Activated CD4-positive, alpha-beta T cell treated with anti-CD3 and anti-CD28 coated beads, Interleukin-2, amount 10 ng/mL, durations not matched to agents 24 days and 14 days (primary cell): ENCODE measurements at regions not wholly inside any gene's neighbourhood (a gene's known extent, or its start where the extent isn't known, plus 50 kb on each side); places are given as distances from the start of the nearest gene placed in this dataset.
"Not testable (repeated sequence)": the region's sequence is repeated elsewhere in the genome, so short reads cannot be mapped to it uniquely, and the experiment has no call there.

Experiments
- DNase-seq: peaks from one replicate; pipeline ENCODE4 v3.0.0; 2022
- H3K27ac Mint-ChIP-seq: one replicate; pipeline ENCODE4 v1.8.0; 2022; ENCODE audit warnings: mild to moderate bottlenecking, mixed read lengths
- H3K27me3 Mint-ChIP-seq: one replicate; pipeline ENCODE4 v1.8.0; 2022; ENCODE audit warnings: mixed read lengths
- H3K36me3 Mint-ChIP-seq: one replicate; pipeline ENCODE4 v1.8.0; 2022; ENCODE audit warnings: low read depth, mild to moderate bottlenecking, mixed read lengths
- H3K4me1 Mint-ChIP-seq: one replicate; pipeline ENCODE4 v1.8.0; 2021; ENCODE audit warnings: mixed read lengths
- H3K4me3 Mint-ChIP-seq: one replicate; pipeline ENCODE4 v1.8.0; 2022; ENCODE audit warnings: mild to moderate bottlenecking, moderate library complexity, mixed read lengths
- H3K9me3 Mint-ChIP-seq: one replicate; pipeline ENCODE4 v1.8.0; 2021; ENCODE audit warnings: mixed read lengths
- intact Hi-C: fragments of 100-400 bp; cut with micrococcal nuclease; formaldehyde crosslinking; loops from one replicate; pipeline ENCODE4 v1.15.1; 2023

DNA sequence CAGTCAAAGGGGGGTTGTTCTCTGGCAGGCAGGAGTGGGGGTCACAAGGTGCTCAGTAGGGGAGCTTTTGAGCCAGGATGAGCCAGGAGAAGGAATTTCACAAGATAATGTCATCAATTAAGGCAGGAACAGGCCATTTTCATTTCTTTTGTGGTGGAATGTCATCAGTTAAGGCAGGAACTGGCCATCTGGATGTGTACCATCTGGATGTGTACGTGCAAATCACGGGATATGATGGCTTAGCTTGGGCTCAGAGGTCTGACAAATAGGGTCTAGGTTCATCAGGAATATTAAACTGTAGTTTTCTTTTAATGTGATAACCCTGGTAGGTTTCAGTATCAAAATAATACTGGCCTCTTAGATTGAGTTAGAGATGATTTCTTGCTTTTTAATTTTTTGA is 752.4 kb upstream of the ANO3 start:
- H3K36me3 Mint-ChIP-seq, H3K4me1 Mint-ChIP-seq, intact Hi-C loops, H3K4me3 Mint-ChIP-seq, H3K27ac Mint-ChIP-seq, H3K27me3 Mint-ChIP-seq, DNase-seq: not testable (repeated sequence)
- H3K9me3 Mint-ChIP-seq, result peaks cover 16% of the 10 kb centered on the region

DNA sequence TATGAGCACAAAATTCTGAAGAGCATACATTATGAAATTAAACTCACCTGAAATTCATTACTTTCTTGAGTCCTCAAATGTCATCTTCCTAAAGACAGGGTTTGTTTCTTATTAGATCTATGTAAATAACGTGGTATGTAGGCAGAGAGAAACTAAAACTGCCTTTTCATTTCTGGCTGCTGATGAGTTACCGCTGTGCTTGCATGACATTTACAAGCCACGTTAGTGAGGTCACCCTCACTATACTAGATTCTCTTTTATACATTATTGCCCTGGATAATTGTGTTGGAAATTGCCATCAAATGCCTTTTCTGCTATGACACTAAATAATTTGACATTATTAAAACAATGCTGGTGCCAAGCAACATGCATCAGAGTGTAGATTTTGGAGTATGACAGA is 748.3 kb upstream of the ANO3 start:
- Mint-ChIP-seq H3K27me3 (no peaks in the 10 kb centered on the region), H3K27ac (no peak overlapping the region), H3K4me1 (no peaks in the 10 kb centered on the region), H3K9me3 (peaks cover 22% of the 10 kb centered on the region), H3K4me3 (no peak overlapping the region), H3K36me3 (no peaks in the 10 kb centered on the region)
- no peak for DNase-seq
- intact Hi-C loops, result no loop called here

DNA sequence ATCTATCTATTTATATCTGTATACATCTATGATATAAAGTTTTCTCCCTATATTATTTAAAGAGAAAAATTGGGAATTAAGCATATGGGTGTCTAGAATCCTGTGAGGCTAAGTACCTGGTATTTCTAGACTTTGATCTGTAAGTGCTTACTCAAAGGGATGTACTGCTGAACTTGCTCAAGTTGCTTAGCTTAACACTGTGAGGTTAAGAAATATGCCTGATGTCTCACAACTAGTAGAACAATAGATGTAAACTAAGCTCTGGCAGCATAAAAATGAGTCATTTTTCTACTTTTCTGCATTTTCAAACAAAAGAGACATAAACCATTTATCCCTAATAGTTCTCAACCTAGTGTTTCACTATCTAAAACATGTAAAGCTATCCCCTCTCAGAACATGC is 744.4 kb upstream of the ANO3 start:
- Mint-ChIP-seq H3K27ac (no peak overlapping the region), H3K4me3 (no peak overlapping the region), H3K27me3 (no peaks in the 10 kb centered on the region), H3K4me1 (no peaks in the 10 kb centered on the region), H3K36me3 (no peaks in the 10 kb centered on the region), H3K9me3 (peaks cover 22% of the 10 kb centered on the region)
- DNase-seq, result no peak
- intact Hi-C loops, result no loop called here

DNA sequence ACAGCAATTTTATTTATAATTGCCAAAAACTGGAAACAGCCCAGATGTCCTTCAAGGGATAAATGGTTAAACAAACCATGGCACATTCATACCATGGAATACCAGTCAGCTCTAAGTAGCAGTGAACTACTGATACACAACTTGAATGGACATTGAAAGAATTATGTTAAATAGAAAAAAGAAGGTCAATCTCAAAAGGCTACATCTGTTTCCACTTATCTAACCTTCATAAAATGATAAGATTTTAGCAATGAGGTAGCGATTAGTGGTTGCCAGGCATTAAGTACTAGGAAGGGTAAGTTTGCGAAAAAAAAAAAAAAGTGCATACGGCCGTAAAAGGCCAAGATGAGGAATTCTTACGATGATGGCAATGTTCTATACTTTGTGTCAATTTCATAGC is 738.7 kb upstream of the ANO3 start:
- H3K27me3 Mint-ChIP-seq, result no peaks in the 10 kb centered on the region
- H3K4me1 Mint-ChIP-seq, result no peaks in the 10 kb centered on the region
- H3K4me3 Mint-ChIP-seq, result no peak overlapping the region
- peaks cover 19% of the 10 kb centered on the region for H3K9me3 Mint-ChIP-seq
- DNase-seq, result no peak
- H3K36me3 Mint-ChIP-seq, result no peaks in the 10 kb centered on the region
- intact Hi-C loops, result no loop called here
- H3K27ac Mint-ChIP-seq, result no peak overlapping the region

DNA sequence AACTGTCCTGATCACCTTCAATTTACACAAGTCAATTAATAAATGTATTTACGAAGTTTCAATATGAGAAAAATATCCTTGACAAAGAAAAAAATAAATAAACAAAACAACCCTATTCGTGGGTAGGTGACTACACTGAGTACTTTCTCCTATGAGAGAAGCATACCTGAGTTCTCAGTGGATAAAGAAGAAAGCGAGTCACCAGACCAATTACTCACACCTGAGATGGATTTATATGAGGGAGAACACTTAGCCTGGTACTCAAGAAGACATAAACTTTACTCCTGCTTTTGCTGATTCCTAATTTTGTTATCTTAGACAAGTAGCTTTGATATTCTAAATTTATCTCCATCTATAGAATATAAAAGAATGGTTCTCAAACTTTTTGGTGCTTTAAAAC is 735.2 kb upstream of the ANO3 start:
- Mint-ChIP-seq H3K27me3 (no peaks in the 10 kb centered on the region), H3K36me3 (no peaks in the 10 kb centered on the region), H3K4me1 (no peaks in the 10 kb centered on the region), H3K4me3 (no peak overlapping the region), H3K27ac (no peak overlapping the region), H3K9me3 (peaks cover 13% of the 10 kb centered on the region)
- intact Hi-C loops, result no loop called here
- no peak for DNase-seq

DNA sequence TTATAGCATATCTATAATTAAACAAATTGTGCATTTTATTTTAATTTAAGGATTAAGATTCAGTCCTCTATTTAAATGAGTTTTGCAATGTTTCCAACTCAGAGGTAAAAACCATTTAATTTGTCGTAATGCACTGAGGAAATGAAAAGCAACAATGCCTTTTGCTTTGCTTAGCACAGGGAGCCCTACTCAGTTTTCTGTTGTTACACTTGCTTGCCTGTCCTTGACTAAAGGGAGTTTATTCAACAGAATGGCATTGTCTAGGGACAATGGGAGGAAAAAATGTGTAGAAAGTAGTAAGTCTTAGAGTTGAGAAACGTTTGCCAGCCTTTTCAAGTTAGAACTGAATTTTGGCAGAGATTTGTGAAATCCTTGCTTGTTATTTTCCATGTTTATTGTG is 734.2 kb upstream of the ANO3 start:
- intact Hi-C loops, result no loop called here
- H3K4me1 Mint-ChIP-seq, result no peaks in the 10 kb centered on the region
- H3K27me3 Mint-ChIP-seq, result no peaks in the 10 kb centered on the region
- peaks cover 12% of the 10 kb centered on the region for H3K9me3 Mint-ChIP-seq
- H3K27ac Mint-ChIP-seq, result no peak overlapping the region
- H3K4me3 Mint-ChIP-seq, result no peak overlapping the region
- no peaks in the 10 kb centered on the region for H3K36me3 Mint-ChIP-seq
- no peak for DNase-seq

DNA sequence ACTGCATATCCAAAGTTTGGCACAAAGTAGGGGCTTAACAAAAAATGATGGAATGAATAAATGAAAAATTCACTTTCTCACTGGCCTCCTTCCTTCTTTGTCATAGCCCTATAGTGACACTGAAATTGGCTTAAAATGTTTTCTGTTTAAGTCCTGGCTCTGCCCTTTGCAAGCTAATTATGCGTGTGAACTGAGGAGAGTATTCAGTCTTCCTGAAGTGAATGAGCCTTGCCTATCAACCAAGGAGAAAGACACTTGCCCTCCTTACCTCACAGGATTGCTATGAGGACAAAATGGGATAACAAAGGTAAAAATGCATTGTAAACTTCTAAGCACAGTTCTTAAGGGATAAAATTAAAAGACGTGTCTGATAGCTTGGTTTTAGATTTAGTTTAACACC is 729.8 kb upstream of the ANO3 start:
- no peaks in the 10 kb centered on the region for H3K27me3 Mint-ChIP-seq

DNA sequence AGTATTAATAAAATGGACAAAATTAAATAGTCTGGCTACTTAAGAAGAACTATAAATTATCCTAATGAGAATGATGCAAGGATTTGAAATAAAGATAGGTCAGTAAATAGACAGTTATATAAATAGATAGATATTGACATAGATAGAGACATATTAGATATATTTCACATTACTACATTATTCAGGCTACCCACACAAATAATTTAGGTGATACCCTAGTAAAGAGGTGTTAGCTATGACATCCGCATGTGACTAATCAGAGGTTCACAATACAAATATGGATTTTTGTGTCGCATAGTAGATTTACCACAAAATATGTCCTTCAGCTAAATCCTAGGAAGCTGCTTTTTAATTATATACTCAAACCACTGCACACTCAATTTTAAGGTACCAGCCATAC is 729.0 kb upstream of the ANO3 start:
- Mint-ChIP-seq H3K27ac (no peak overlapping the region), H3K27me3 (no peaks in the 10 kb centered on the region), H3K4me1 (no peaks in the 10 kb centered on the region), H3K9me3 (peaks cover 21% of the 10 kb centered on the region), H3K36me3 (no peaks in the 10 kb centered on the region), H3K4me3 (no peak overlapping the region)
- DNase-seq, result no peak
- intact Hi-C loops, result no loop called here

More for the DNA sequence above, 729.8 kb upstream of the ANO3 start:
- H3K27ac Mint-ChIP-seq, result no peak overlapping the region
- no peaks in the 10 kb centered on the region for H3K4me1 Mint-ChIP-seq
- H3K9me3 Mint-ChIP-seq, result peaks cover 13% of the 10 kb centered on the region
- no peak overlapping the region for H3K4me3 Mint-ChIP-seq
- no peaks in the 10 kb centered on the region for H3K36me3 Mint-ChIP-seq
- no peak for DNase-seq
- intact Hi-C loops, result no loop called here

DNA sequence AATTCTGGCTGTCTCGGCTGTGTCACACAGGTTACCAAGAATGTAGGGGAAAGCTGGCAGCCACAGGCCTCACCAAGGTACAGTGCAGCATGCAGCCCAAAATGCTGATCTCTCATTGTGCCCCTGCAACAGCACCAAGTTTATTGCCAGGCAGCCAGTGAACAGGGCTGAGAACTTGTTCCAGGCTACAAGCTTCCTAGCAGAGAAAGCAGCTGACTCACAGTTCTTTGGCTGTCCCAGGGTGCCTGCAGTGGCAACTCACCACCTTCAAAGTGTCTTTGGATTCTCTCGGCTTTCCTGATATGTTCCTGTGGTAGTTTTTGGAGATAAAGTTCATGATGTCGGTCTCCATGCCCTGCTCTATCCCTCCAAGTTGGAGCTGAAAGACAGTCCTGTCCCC is 719.1 kb upstream of the ANO3 start:
- intact Hi-C loops, result no loop called here
- Mint-ChIP-seq H3K27me3 (no peaks in the 10 kb centered on the region), H3K9me3 (peaks cover 11% of the 10 kb centered on the region), H3K27ac (no peak overlapping the region), H3K4me1 (no peaks in the 10 kb centered on the region), H3K4me3 (no peak overlapping the region), H3K36me3 (no peaks in the 10 kb centered on the region)
- no peak for DNase-seq

DNA sequence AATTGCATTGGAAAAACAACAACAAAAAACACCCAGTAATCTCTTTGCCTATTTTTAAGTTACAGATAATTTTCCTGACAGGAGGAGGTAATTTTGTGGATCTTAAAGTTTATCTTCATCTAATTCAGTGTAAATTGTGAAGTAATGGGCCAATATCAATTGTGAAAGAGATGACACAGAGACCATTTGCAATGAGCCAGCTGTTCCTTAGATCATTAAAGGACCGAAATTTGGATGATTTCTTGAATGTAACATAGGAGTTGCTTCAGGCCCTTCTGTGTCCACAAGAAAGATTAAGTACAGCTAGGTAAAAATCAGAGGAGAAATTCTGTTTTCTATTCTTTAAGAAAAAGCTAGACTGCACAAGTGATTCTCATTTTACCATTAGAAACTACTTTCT is 718.5 kb upstream of the ANO3 start:
- Mint-ChIP-seq H3K4me1 (no peaks in the 10 kb centered on the region), H3K9me3 (peaks cover 9% of the 10 kb centered on the region), H3K36me3 (no peaks in the 10 kb centered on the region), H3K4me3 (no peak overlapping the region), H3K27ac (no peak overlapping the region), H3K27me3 (no peaks in the 10 kb centered on the region)
- DNase-seq, result no peak
- intact Hi-C loops, result no loop called here

DNA sequence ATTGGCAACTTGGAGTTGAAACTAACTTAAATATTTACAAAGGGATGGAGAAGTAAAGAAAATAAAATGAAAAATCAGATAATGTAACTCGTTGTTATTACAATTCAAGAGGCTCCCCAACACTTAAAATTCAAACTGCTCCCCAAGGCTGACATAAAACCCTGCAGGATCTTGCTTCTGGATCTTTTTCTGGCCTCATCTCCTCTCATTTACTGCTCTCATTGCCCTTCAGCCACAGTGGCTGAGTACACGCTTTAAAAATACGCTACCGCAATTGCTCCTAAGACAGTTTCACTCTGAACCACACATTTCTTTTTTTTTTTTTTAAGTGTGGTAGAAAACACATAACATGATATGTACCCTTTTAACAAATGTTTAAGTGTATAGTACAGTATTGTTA is 718.1 kb upstream of the ANO3 start:
- Mint-ChIP-seq H3K27me3 (no peaks in the 10 kb centered on the region), H3K36me3 (no peaks in the 10 kb centered on the region), H3K27ac (no peak overlapping the region), H3K9me3 (peaks cover 10% of the 10 kb centered on the region), H3K4me3 (no peak overlapping the region), H3K4me1 (no peaks in the 10 kb centered on the region)
- no peak for DNase-seq
- intact Hi-C loops, result no loop called here

DNA sequence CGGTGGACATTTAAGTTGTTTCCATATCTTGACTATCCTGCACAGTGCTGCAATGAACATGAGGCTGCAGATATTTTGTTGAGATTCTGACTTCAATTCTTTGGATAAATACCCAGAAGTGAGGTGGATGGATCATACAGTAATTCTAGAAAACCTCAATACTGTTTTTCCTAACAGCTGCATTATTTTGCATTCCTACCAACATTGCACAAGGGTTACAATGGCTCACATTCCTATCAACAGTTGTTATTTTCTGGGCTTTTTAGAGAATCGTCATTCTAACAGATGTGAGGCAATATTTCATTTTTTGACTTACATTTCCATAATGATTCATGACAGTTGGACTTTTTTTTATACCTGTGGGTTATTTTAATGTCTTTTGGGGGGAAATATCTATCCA is 716.9 kb upstream of the ANO3 start:
- H3K4me3 Mint-ChIP-seq, result no peak overlapping the region
- H3K36me3 Mint-ChIP-seq, result no peaks in the 10 kb centered on the region
- peaks cover 12% of the 10 kb centered on the region for H3K9me3 Mint-ChIP-seq
- intact Hi-C loops, result no loop called here
- DNase-seq, result no peak
- H3K27me3 Mint-ChIP-seq, result no peaks in the 10 kb centered on the region
- H3K27ac Mint-ChIP-seq, result no peak overlapping the region
- no peaks in the 10 kb centered on the region for H3K4me1 Mint-ChIP-seq

DNA sequence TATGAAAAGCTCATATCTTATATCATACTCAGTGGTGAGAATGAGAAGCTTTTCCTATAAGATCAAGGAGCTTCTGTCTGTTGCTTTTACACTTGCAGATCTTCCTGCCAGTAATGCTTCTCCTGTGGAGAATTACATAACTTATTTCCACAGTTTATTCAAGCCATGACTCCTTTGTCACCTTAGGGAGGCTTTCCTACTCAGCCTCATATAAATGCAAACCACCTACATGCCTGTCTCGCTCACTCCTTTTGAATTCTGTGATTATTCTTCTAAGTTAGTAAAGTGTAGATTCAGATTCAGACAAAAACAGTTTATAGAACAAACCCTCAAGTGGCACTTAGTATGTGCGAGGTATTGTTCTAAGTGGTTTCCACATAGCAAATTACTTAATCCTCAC is 716.1 kb upstream of the ANO3 start:
- intact Hi-C loops, result no loop called here
- H3K27ac Mint-ChIP-seq, result no peak overlapping the region
- H3K4me1 Mint-ChIP-seq, result no peaks in the 10 kb centered on the region
- H3K36me3 Mint-ChIP-seq, result no peaks in the 10 kb centered on the region
- peaks cover 12% of the 10 kb centered on the region for H3K9me3 Mint-ChIP-seq
- no peaks in the 10 kb centered on the region for H3K27me3 Mint-ChIP-seq
- no peak for DNase-seq
- no peak overlapping the region for H3K4me3 Mint-ChIP-seq

DNA sequence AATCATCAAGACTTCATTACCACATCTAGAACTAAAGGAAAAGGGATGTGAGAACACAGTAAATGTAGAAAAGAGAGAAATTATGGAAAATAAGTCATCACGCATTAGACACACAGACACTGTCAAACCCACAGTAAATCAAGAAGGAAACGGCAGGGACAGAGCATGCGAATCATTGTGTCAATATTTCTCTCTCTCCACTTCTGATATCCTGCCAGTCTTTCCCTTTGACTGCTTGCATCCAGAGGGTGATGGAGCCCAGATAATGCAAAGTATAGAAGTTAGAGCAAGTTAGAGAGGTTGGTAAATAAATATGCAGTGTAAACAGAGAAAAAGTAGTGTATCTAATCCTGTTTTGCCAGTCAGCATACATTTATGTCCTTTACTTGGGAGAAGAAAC is 706.8 kb upstream of the ANO3 start:
- Mint-ChIP-seq H3K36me3 (no peaks in the 10 kb centered on the region), H3K27ac (no peak overlapping the region), H3K4me1 (no peaks in the 10 kb centered on the region), H3K9me3 (peaks cover 13% of the 10 kb centered on the region), H3K27me3 (no peaks in the 10 kb centered on the region), H3K4me3 (no peak overlapping the region)
- no peak for DNase-seq
- intact Hi-C loops, result no loop called here

DNA sequence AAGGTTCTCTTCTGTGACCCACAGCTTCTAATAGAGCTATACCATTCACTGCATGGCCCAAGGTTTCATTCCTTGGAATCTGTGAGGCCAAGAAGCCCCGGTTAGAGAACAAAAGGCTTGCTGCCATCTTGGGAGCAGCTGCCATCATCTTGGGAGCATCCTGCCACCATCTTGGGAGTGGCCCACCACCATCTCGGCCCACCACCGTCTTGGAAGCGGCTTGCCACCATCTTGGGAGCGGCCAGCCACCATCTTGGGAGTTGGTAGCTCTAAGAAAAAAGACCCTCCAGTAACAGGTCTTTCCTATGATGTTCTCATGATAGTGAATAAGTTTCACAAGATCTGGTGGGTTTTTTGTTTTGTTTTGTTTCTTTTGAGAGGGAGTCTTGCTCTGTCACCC is 703.9 kb upstream of the ANO3 start:
- Mint-ChIP-seq H3K9me3 (peaks cover 16% of the 10 kb centered on the region), H3K36me3 (no peaks in the 10 kb centered on the region), H3K4me1 (no peaks in the 10 kb centered on the region), H3K27me3 (no peaks in the 10 kb centered on the region), H3K27ac (no peak overlapping the region), H3K4me3 (no peak overlapping the region)
- intact Hi-C loops, result no loop called here
- DNase-seq, result no peak

DNA sequence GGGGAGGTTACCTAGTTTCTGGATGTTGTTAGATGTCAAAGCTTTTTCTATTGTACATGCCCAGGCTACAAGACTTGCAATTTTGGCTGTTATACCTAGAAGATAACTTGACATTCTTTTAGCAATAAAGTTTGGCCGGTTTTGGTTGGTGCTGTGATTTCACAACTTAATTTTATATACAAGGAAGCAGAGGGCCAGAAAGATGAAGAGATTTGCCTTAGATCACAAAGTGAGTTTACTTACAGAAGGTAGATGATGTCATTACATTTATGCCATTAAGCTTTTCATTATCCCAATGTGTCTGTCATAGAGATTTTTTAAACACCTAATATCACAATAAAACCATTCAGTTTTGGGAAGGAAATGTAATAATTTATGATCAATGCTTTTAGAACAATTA is 698.7 kb upstream of the ANO3 start:
- no peaks in the 10 kb centered on the region for H3K36me3 Mint-ChIP-seq
- H3K27ac Mint-ChIP-seq, result no peak overlapping the region
- no peaks in the 10 kb centered on the region for H3K4me1 Mint-ChIP-seq
- no peak for DNase-seq
- H3K9me3 Mint-ChIP-seq, result peaks cover 5% of the 10 kb centered on the region
- H3K4me3 Mint-ChIP-seq, result no peak overlapping the region
- intact Hi-C loops, result no loop called here
- H3K27me3 Mint-ChIP-seq, result no peaks in the 10 kb centered on the region
